SK-N-SH (cell line): ENCODE measurements at regions not wholly inside any gene's neighbourhood (a gene's known extent, or its start where the extent isn't known, plus 50 kb on each side); places are given as distances from the start of the nearest gene placed in this dataset.

Experiments used
- CTCF ChIP-seq: fragments of 200-600 bp; sonication (generic); IDR thresholded peaks from 2 replicates; pipeline ENCODE4 v1.6.1; 2017; ENCODE audit warnings: antibody characterized with exemption, mild to moderate bottlenecking, moderate library complexity
- GATA2 ChIP-seq: sonication (generic); formaldehyde crosslinking; IDR thresholded peaks from 2 replicates; pipeline ENCODE4 v1.5.0; 2020; ENCODE audit warnings: mild to moderate bottlenecking, missing genetic modification reagents
- MEF2A ChIP-seq: IDR thresholded peaks from 2 replicates; pipeline ENCODE4 v1.4.0; 2012; ENCODE audit warnings: low read depth, borderline replicate concordance
- MXI1 ChIP-seq: IDR thresholded peaks from 2 replicates; pipeline ENCODE4 v1.6.1; 2012; ENCODE audit warnings: mild to moderate bottlenecking, low read depth, low read length, improper control_type of control experiment
- POLR2AphosphoS5 ChIP-seq: IDR thresholded peaks from 2 replicates; pipeline ENCODE4 v1.6.1; 2012; ENCODE audit warnings: low read depth, low read length
- RCOR1 ChIP-seq: fragments of 150-350 bp; IDR thresholded peaks from 2 replicates; pipeline ENCODE4 v1.6.1; 2017; ENCODE audit warnings: antibody characterized with exemption, low read length
- RFX5 ChIP-seq: IDR thresholded peaks from 2 replicates; pipeline ENCODE4 v1.6.1; 2012; ENCODE audit warnings: mild to moderate bottlenecking, improper control_type of control experiment, low read length
- RXRA ChIP-seq: IDR thresholded peaks from 2 replicates; pipeline ENCODE4 v1.4.0; 2012; ENCODE audit warnings: low read depth, mild to moderate bottlenecking, borderline replicate concordance
- SIN3A ChIP-seq: IDR thresholded peaks from 2 replicates; pipeline ENCODE4 v1.6.1; 2012; ENCODE audit warnings: low read depth, mild to moderate bottlenecking, low read length, moderate library complexity, borderline replicate concordance
- YY1 ChIP-seq: IDR thresholded peaks from 2 replicates; pipeline ENCODE4 v1.4.0; 2012; ENCODE audit warnings: low read depth, mild to moderate bottlenecking

GRCh38 chr11:101306721-101307120, 177.1 kb upstream of the PGR start:
- no peak for TF ChIP-seq CTCF
- no peak for TF ChIP-seq RCOR1
- TF ChIP-seq RFX5, result no peak
- no peak for TF ChIP-seq MXI1
- no peak for TF ChIP-seq SIN3A
- no peak for TF ChIP-seq GATA2 (CRISPR knock-in tag)
- no peak for TF ChIP-seq POLR2AphosphoS5
- TF ChIP-seq RXRA, result no peak
- TF ChIP-seq YY1, result no peak
- TF ChIP-seq MEF2A, result no peak
